ENCODE measurements at regions not wholly inside any gene's neighbourhood (a gene's known extent, or its start where the extent isn't known, plus 50 kb on each side); places are given as distances from the start of the nearest gene placed in this dataset.

DNA sequence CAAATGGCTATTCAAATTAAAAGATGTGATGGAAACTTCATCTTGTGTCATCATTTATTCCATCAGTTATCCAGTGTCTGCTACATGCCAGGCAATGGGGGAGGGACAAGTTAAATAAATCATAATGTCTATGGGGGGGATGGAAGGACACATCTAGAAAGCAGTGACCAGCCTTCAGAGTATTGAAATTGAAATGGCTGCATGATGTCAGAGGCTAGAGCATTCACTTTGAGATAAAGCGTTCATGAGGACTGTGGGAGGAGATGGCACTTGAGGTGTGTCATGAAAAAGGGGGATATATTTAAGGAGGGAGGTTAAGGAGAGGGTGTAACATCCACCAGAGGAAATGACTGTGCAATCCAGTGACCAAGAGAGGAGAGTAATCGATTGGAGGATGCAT is 50.6 kb downstream of the SLIT2 start:
- DNase-seq, result no peak

- DNase-seq, result no peak
These were observed 54.3 kb downstream of the SLIT2 start for GRCh38 chr4:20305976-20306375.

GRCh38 chr4:20311856-20312255 is 60.2 kb downstream of the SLIT2 start:
- DNase-seq, result no peak

GRCh38 chr4:20313237-20314030 is 61.7 kb downstream of the SLIT2 start:
- DNase-seq, result no peak

GRCh38 chr4:20317424-20317985 is 65.8 kb downstream of the SLIT2 start:
- DNase-seq, result no peak

GRCh38 chr4:20318001-20318908 is 66.5 kb downstream of the SLIT2 start:
- no peak for DNase-seq

- DNase-seq, result no peak
These were observed 67.2 kb downstream of the SLIT2 start for GRCh38 chr4:20318909-20319277.

GRCh38 chr4:20319825-20320612 is 68.3 kb downstream of the SLIT2 start:
- no peak for DNase-seq

GRCh38 chr4:20323991-20324390 is 72.3 kb downstream of the SLIT2 start:
- no peak for DNase-seq

- DNase-seq, result no peak
These were observed 74.8 kb downstream of the SLIT2 start for GRCh38 chr4:20326460-20326859.

DNA sequence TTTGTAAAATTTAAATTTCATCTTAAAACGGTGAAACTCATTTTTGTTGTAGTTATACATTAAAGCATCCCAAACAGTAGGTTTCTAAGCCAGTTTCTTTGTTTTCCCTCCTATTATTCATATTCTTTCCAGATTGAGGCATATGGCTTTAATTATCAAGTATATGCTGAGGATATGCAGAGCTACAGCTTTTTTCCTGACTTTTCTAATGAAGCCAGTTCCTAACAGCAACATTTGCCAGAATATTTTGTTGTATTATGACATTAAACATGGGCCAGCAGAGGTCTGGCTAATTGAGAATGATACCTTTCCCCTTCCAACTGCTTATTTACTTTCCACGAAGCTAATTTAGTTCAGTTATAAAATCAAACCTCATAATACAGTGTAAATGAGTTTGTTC is 75.3 kb downstream of the SLIT2 start:
- no peak for DNase-seq

DNA sequence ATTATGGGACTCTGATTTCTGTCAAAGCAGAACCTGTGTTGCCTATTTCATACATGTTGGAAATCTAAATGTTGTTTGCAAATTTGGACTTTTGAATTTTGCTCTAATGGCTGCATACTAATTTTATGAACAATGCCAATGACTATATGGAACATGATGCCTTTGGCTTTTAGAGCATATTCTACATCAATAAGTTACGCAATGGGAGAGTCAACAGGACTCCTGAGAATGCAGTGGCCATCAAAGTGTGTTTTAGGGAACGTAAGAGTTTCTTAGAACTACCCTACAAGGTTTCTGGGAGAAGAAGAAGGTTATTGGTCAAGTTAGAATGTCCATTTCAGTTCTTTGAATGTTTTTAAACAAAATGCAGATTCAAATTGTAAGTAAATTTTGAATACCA is 76.1 kb downstream of the SLIT2 start:
- DNase-seq, result no peak

- DNase-seq, result no peak
These were observed 79.9 kb downstream of the SLIT2 start for GRCh38 chr4:20331642-20332041.

GRCh38 chr4:20333141-20333715 is 81.5 kb downstream of the SLIT2 start:
- DNase-seq, result no peak

- peak; percentile 59 for DNase-seq
These were observed 85.6 kb downstream of the SLIT2 start for GRCh38 chr4:20337261-20337664.

GRCh38 chr4:20338841-20339240 is 87.1 kb downstream of the SLIT2 start:
- no peak for DNase-seq

DNA sequence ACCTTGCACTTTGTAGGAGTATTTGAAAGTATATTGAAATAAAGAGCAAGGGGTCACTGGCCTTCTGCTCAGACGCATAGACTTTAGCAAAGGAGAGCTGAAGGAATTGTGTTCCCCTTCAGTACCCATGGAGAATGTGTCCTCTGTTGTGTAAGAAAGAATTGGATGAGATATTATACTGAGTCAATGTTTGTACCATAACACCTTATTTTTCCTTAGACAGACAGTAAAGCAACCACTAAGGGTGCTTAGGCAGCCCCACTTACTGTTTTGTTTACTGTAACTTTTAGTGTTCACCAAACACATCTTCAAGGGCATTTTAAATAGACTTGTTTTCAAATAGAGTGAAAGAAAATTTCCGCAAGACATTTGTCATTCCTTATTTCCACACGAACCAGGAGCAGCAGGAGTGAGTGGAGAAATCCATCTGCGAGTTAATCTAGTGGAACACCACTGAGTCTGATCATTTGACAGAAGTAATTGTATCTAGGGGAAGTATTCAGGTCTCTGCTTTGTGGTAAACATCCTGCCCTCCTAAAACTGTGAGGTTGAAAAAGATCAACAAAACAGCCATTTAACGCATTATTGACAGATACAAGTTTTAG is 89.5 kb downstream of the SLIT2 start:
- DNase-seq, result no peak

DNA sequence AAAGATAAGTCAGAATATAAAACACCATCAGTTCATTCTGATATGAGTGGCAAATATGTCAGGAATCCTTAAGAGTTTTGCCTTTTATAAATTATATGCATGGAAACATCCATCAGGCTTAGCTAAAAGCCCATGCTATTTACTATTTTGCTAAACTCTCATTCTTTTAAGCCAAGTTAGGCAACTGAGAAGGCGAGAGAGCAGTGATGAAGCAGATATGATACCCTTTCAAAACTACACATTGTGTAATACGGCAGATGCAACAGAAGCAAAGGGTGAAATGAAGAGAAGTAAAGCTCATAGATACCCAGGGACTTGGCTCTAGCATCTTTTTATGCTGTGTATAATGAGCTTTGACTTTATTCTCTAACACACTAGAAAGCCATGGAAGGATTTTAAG is 95.8 kb downstream of the SLIT2 start:
- no peak for DNase-seq

- no peak for DNase-seq
These were observed 96.7 kb downstream of the SLIT2 start for GRCh38 chr4:20348411-20348810.

- no peak for DNase-seq
These were observed 99.9 kb downstream of the SLIT2 start for GRCh38 chr4:20351360-20352162.

DNA sequence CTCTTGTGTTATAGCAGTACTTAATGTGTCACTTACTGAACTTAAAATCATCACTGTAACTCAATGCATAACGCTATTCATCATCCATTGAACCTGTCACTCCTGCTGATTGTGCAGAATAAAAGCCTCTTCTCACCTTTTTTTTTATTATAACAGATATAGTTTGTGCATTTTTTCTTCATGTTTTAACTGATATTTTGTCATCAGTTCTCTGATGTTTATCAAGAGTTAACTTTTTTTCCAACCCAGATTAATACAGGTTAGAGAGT is 100.4 kb downstream of the SLIT2 start:
- DNase-seq, result no peak

DNA sequence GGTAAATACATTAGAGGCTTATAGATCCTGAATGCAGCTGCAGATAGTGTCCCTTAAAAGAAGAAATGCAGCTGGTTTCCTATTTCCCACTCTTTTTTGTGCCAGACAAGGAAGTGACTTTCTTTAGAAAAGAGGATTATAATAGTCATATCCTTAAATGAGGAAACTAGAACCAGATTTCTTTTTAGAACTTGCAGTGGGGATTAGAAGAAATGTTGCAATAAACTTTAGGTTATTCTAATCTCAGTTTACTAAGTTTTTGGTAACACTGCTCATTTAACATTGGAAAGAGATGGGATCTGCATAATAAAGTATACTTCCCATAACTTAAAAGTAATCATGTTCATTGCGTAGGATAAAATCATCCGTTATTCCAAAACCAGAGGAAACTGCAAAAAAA is 101.9 kb downstream of the SLIT2 start:
- DNase-seq, result no peak
